Neural cell (in vitro differentiated cells): ENCODE measurements at regions not wholly inside any gene's neighbourhood (a gene's known extent, or its start where the extent isn't known, plus 50 kb on each side); places are given as distances from the start of the nearest gene placed in this dataset.
A peak's percentile ranks its signal among the peaks of the same experiment; 100 is the strongest.

Source experiments
- H2AFZ ChIP-seq: fragments of 200-600, 300-800 bp; sonication (generic), shearing (Covaris generic); 2 replicates; pipeline ENCODE4 v1.6.0; 2014; ENCODE audit warnings: low read depth, mild to moderate bottlenecking, antibody characterized with exemption, low read length, moderate library complexity
- H3F3A ChIP-seq: fragments of 200-600 bp; shearing (Covaris generic); 2 replicates; pipeline ENCODE4 v1.6.1; 2016; ENCODE audit warnings: mild to moderate bottlenecking, moderate library complexity, mixed read lengths, antibody characterized with exemption, low read length; ENCODE audit not compliant: insufficient read depth, poor library complexity, severe bottlenecking
- H3K27ac ChIP-seq: fragments of 200-600, 300-800 bp; sonication (generic), shearing (Covaris generic); 2 replicates; pipeline ENCODE4 v1.5.1; 2014; ENCODE audit warnings: mild to moderate bottlenecking, low read length, moderate library complexity
- H3K27me3 ChIP-seq: fragments of 300-800, 200-600 bp; sonication (generic), shearing (Covaris generic); 2 replicates; pipeline ENCODE4 v1.6.0; 2014; ENCODE audit warnings: mild to moderate bottlenecking, low read depth, low read length, moderate library complexity; ENCODE audit not compliant: insufficient read depth
- H3K36me3 ChIP-seq: fragments of 300-800, 200-600 bp; sonication (generic), shearing (Covaris generic); 2 replicates; pipeline ENCODE4 v1.5.1; 2014; ENCODE audit warnings: mild to moderate bottlenecking, antibody characterized with exemption, low read length, moderate library complexity; ENCODE audit not compliant: insufficient read depth
- H3K4me2 ChIP-seq: fragments of 300-800, 200-600 bp; sonication (generic), shearing (Covaris generic); 2 replicates; pipeline ENCODE4 v1.6.0; 2014; ENCODE audit warnings: mild to moderate bottlenecking, low read length
- H3K4me3 ChIP-seq: fragments of 300-800, 200-600 bp; sonication (generic), shearing (Covaris generic); 2 replicates; pipeline ENCODE4 v1.5.1; 2014; ENCODE audit warnings: mild to moderate bottlenecking, low read length, moderate library complexity
- H3K79me2 ChIP-seq: fragments of 200-600 bp; shearing (Covaris generic); replicated peaks from 2 replicates; pipeline ENCODE4 v1.6.0; 2014; ENCODE audit warnings: mild to moderate bottlenecking, low read length, moderate library complexity; ENCODE audit not compliant: insufficient read depth
- H3K9ac ChIP-seq: fragments of 300-800, 200-600 bp; sonication (generic), shearing (Covaris generic); 2 replicates; pipeline ENCODE4 v1.6.1; 2016; ENCODE audit warnings: mild to moderate bottlenecking, low read length, mixed read lengths
- H3K9me2 ChIP-seq: fragments of 200-600 bp; shearing (Covaris generic); 2 replicates; pipeline ENCODE4 v1.6.1; 2016; ENCODE audit warnings: mild to moderate bottlenecking, low read length, mixed read lengths; ENCODE audit not compliant: insufficient read depth
- H3K9me3 ChIP-seq: fragments of 200-600, 300-800 bp; sonication (generic), shearing (Covaris generic); 2 replicates; pipeline ENCODE4 v1.6.1; 2016; ENCODE audit warnings: mild to moderate bottlenecking, mixed run types, low read length, moderate library complexity, mixed read lengths
- H4K20me1 ChIP-seq: fragments of 200-600 bp; shearing (Covaris generic); 2 replicates; pipeline ENCODE4 v1.6.1; 2016; ENCODE audit warnings: mild to moderate bottlenecking, mixed run types; ENCODE audit not compliant: insufficient read depth
- EP300 ChIP-seq: fragments of 450-650 bp; conservative IDR thresholded peaks from 2 replicates; pipeline ENCODE4 v1.6.1; 2014; ENCODE audit warnings: antibody characterized with exemption, mild to moderate bottlenecking, moderate library complexity; ENCODE audit not compliant: poor library complexity, severe bottlenecking
- EZH2 ChIP-seq: fragments of 200-600, 300-800 bp; shearing (Covaris generic), sonication (generic); IDR thresholded peaks from 2 replicates; pipeline ENCODE4 v1.6.1; 2014; ENCODE audit warnings: antibody characterized with exemption, low read length, borderline replicate concordance, mild to moderate bottlenecking; ENCODE audit not compliant: insufficient read depth, poor library complexity, severe bottlenecking
- MXI1 ChIP-seq: fragments of 450-650 bp; conservative IDR thresholded peaks from 2 replicates; pipeline ENCODE4 v1.6.1; 2014; ENCODE audit warnings: antibody characterized with exemption, mild to moderate bottlenecking; ENCODE audit not compliant: poor library complexity, severe bottlenecking
- POLR2AphosphoS5 ChIP-seq: IDR thresholded peaks from 2 replicates; pipeline ENCODE4 v1.6.1; 2012
- RAD21 ChIP-seq: fragments of 450-650 bp; conservative IDR thresholded peaks from 2 replicates; pipeline ENCODE4 v1.6.1; 2014; ENCODE audit warnings: antibody characterized with exemption, mild to moderate bottlenecking, moderate library complexity
- REST ChIP-seq: IDR thresholded peaks from 2 replicates; pipeline ENCODE4 v1.6.1; 2012; ENCODE audit warnings: borderline replicate concordance
- SMC3 ChIP-seq: fragments of 450-650 bp; conservative IDR thresholded peaks from 2 replicates; pipeline ENCODE4 v1.6.1; 2014; ENCODE audit warnings: antibody characterized with exemption, mild to moderate bottlenecking, moderate library complexity; ENCODE audit not compliant: poor library complexity
- TAF1 ChIP-seq: IDR thresholded peaks from 2 replicates; pipeline ENCODE4 v1.6.1; 2012; ENCODE audit warnings: low read depth
- TF ChIP-seq, protein P1 (sequence below): fragments of 450-650 bp; IDR thresholded peaks from 2 replicates; pipeline ENCODE4 v1.5.1; 2014; ENCODE audit warnings: antibody characterized with exemption, mild to moderate bottlenecking, moderate library complexity; ENCODE audit not compliant: poor library complexity, severe bottlenecking

DNA sequence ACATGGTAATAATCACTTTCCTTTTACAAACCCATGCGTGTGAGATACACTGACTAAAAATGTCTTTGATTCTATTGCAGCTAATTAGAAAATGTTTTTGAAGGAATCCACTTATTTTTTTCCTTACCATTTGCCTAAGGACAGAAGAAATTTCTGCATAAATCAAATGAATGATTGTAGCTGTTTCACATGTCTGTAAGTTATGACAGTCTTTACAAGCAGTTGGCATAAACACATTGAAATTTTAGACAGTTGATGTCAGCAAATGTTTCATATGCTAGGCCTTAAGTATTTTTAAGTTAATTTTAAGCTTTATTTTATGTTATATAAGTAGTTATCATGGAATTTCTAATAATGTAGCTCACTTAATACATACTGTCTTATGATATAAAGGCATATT lies 598.4 kb upstream of the SLITRK6 start:
- H3K27ac ChIP-seq: no peak overlapping the region
- H3K9ac ChIP-seq: no peak overlapping the region
- TF ChIP-seq SMC3: no peak
- no peak for TF ChIP-seq MXI1
- TF ChIP-seq POLR2AphosphoS5: peak; percentile 89
- peak; percentile 86 for TF ChIP-seq EP300
- TF ChIP-seq TAF1: no peak
- no peak for TF ChIP-seq EZH2
- H3K9me3 ChIP-seq: no peaks in the 10 kb centered on the region
- H2AFZ ChIP-seq: no peak overlapping the region
- no peaks in the 10 kb centered on the region for H3K36me3 ChIP-seq
- H4K20me1 ChIP-seq: no peaks in the 10 kb centered on the region
- H3K9me2 ChIP-seq: no peaks in the 10 kb centered on the region
- H3K27me3 ChIP-seq: peaks cover 6% of the 10 kb centered on the region
- no peaks in the 10 kb centered on the region for H3K79me2 ChIP-seq
- H3K4me3 ChIP-seq: no peak overlapping the region
- H3K4me2 ChIP-seq: no peak overlapping the region
- H3F3A ChIP-seq: no peaks in the 10 kb centered on the region

DNA sequence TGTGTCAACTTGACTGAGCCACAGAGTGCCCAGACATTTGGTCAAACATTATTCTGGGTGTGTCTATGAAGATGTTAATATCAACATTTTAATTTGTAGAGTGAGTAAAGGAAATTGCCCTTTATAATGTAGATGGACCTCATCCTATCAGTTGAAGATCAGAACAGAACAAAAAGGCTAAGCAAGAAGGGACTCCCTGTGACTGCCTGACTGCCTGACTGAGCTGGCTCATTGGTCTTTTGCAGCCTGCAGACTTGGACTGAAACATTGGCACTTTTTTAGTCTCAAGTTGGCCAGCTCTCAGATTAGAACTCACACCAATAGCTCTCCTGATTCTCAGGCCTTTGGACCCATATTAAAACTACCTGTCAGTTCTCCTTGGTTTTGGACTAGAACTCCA lies 600.4 kb upstream of the SLITRK6 start:
- H3K27ac ChIP-seq: no peak overlapping the region
- TF ChIP-seq SMC3: no peak
- no peak for TF ChIP-seq EP300
- TF ChIP-seq, protein P1, sequence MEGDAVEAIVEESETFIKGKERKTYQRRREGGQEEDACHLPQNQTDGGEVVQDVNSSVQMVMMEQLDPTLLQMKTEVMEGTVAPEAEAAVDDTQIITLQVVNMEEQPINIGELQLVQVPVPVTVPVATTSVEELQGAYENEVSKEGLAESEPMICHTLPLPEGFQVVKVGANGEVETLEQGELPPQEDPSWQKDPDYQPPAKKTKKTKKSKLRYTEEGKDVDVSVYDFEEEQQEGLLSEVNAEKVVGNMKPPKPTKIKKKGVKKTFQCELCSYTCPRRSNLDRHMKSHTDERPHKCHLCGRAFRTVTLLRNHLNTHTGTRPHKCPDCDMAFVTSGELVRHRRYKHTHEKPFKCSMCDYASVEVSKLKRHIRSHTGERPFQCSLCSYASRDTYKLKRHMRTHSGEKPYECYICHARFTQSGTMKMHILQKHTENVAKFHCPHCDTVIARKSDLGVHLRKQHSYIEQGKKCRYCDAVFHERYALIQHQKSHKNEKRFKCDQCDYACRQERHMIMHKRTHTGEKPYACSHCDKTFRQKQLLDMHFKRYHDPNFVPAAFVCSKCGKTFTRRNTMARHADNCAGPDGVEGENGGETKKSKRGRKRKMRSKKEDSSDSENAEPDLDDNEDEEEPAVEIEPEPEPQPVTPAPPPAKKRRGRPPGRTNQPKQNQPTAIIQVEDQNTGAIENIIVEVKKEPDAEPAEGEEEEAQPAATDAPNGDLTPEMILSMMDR: no peak
- no peak for TF ChIP-seq EZH2
- TF ChIP-seq TAF1: no peak
- H3K9ac ChIP-seq: no peak overlapping the region
- H3K4me3 ChIP-seq: no peak overlapping the region
- peaks cover 6% of the 10 kb centered on the region for H3K27me3 ChIP-seq
- no peaks in the 10 kb centered on the region for H3K9me3 ChIP-seq
- H2AFZ ChIP-seq: no peak overlapping the region
- no peaks in the 10 kb centered on the region for H3K9me2 ChIP-seq
- H3K36me3 ChIP-seq: no peaks in the 10 kb centered on the region
- H3K79me2 ChIP-seq: no peaks in the 10 kb centered on the region
- no peaks in the 10 kb centered on the region for H3F3A ChIP-seq
- no peaks in the 10 kb centered on the region for H4K20me1 ChIP-seq
- H3K4me2 ChIP-seq: no peak overlapping the region

GRCh38 chr13:86402500-86402899 lies 603.3 kb upstream of the SLITRK6 start:
- no peak overlapping the region for H2AFZ ChIP-seq
- H3K4me3 ChIP-seq: no peak overlapping the region
- H3K36me3 ChIP-seq: no peaks in the 10 kb centered on the region
- H3F3A ChIP-seq: no peaks in the 10 kb centered on the region
- no peak overlapping the region for H3K9ac ChIP-seq
- H3K79me2 ChIP-seq: no peaks in the 10 kb centered on the region
- no peak overlapping the region for H3K27ac ChIP-seq
- H3K27me3 ChIP-seq: peaks cover 6% of the 10 kb centered on the region
- no peaks in the 10 kb centered on the region for H3K9me2 ChIP-seq
- no peak overlapping the region for H3K4me2 ChIP-seq
- H4K20me1 ChIP-seq: no peaks in the 10 kb centered on the region
- TF ChIP-seq TAF1 (no peak), RAD21 (no peak), POLR2AphosphoS5 (no peak), EP300 (no peak), SMC3 (no peak), REST (no peak), MXI1 (no peak), EZH2 (no peak)
- TF ChIP-seq, protein P1: no peak
- H3K9me3 ChIP-seq: no peaks in the 10 kb centered on the region
